RWPE2 (cell line): ENCODE measurements at regions not wholly inside any gene's neighbourhood (a gene's known extent, or its start where the extent isn't known, plus 50 kb on each side); places are given as distances from the start of the nearest gene placed in this dataset.
"Not testable (repeated sequence)": the region's sequence is repeated elsewhere in the genome, so short reads cannot be mapped to it uniquely, and the experiment has no call there.

ENCODE experiments used
- ATAC-seq: fragments of 200-7000 bp; cut with Tn5 transposase; 3 replicates; pipeline ENCODE4 v1.9.1; 2021; ENCODE audit warnings: low read depth
- DNase-seq: peaks from one replicate; pipeline ENCODE4 v3.0.0-alpha.2; 2020; ENCODE audit warnings: low spot score
- H3K27ac ChIP-seq: fragments of 450-650 bp; 2 replicates; pipeline ENCODE4 v1.5.1; 2017; ENCODE audit warnings: mild to moderate bottlenecking; ENCODE audit not compliant: poor library complexity, severe bottlenecking
- H3K27me3 ChIP-seq: fragments of 250-450 bp; sonication (Bioruptor Pico); 2 replicates; pipeline ENCODE4 v1.5.1; 2021; ENCODE audit warnings: mild to moderate bottlenecking, moderate library complexity; ENCODE audit not compliant: insufficient read depth, poor library complexity, severe bottlenecking
- H3K36me3 ChIP-seq: fragments of 250-450 bp; sonication (Bioruptor Pico); 2 replicates; pipeline ENCODE4 v1.5.1; 2020; ENCODE audit warnings: low read depth, mild to moderate bottlenecking, moderate library complexity
- H3K4me1 ChIP-seq: fragments of 250-450 bp; sonication (Bioruptor Pico); 2 replicates; pipeline ENCODE4 v1.5.1; 2021; ENCODE audit warnings: mild to moderate bottlenecking, moderate library complexity; ENCODE audit not compliant: insufficient read depth, poor library complexity, severe bottlenecking
- H3K4me3 ChIP-seq: fragments of 250-450 bp; sonication (Bioruptor Pico); 2 replicates; pipeline ENCODE4 v1.5.1; 2021; ENCODE audit warnings: mild to moderate bottlenecking, moderate library complexity; ENCODE audit not compliant: severe bottlenecking
- H3K9me3 ChIP-seq: fragments of 250-450 bp; sonication (Bioruptor Pico); 2 replicates; pipeline ENCODE4 v1.5.1; 2021; ENCODE audit warnings: mild to moderate bottlenecking, moderate library complexity; ENCODE audit not compliant: severe bottlenecking
- CTCF ChIP-seq: fragments of 450-650 bp; IDR thresholded peaks from one replicate; pipeline ENCODE4 v1.5.1; 2017; ENCODE audit warnings: mild to moderate bottlenecking, moderate library complexity; ENCODE audit not compliant: poor library complexity, severe bottlenecking

- no peaks in the 10 kb centered on the region for H3K9me3 ChIP-seq
- H3K27me3 ChIP-seq: no peaks in the 10 kb centered on the region
- H3K4me3 ChIP-seq: no peak overlapping the region
- TF ChIP-seq CTCF: no peak
- no peak overlapping the region for H3K27ac ChIP-seq
- no peaks in the 10 kb centered on the region for H3K36me3 ChIP-seq
- ATAC-seq (no peak), DNase-seq (no peak)
- no peaks in the 10 kb centered on the region for H3K4me1 ChIP-seq
Measured at GRCh38 chr10:89978081-89978480, 276.7 kb downstream of the KIF20B start.

GRCh38 chr10:89979726-89980125, 278.3 kb downstream of the KIF20B start:
- no peak for TF ChIP-seq CTCF
- DNase-seq: no peak

GRCh38 chr10:89980166-89980565, 278.8 kb downstream of the KIF20B start:
- no peaks in the 10 kb centered on the region for H3K27me3 ChIP-seq
- no peak for DNase-seq

More at GRCh38 chr10:89979726-89980125, 278.3 kb downstream of the KIF20B start:
- Histone ChIP-seq H3K4me1 (no peaks in the 10 kb centered on the region), H3K4me3 (no peak overlapping the region), H3K9me3 (no peaks in the 10 kb centered on the region), H3K36me3 (no peaks in the 10 kb centered on the region), H3K27me3 (no peaks in the 10 kb centered on the region), H3K27ac (no peak overlapping the region)
- ATAC-seq: no peak

GRCh38 chr10:89981891-89982290, 280.5 kb downstream of the KIF20B start:
- Histone ChIP-seq H3K4me3 (no peak overlapping the region), H3K27ac (no peak overlapping the region), H3K9me3 (no peaks in the 10 kb centered on the region), H3K4me1 (no peaks in the 10 kb centered on the region), H3K36me3 (no peaks in the 10 kb centered on the region), H3K27me3 (no peaks in the 10 kb centered on the region)
- no peak for TF ChIP-seq CTCF
- no peak for ATAC-seq
- DNase-seq: no peak

More at GRCh38 chr10:89980166-89980565, 278.8 kb downstream of the KIF20B start:
- H3K4me1 ChIP-seq: no peaks in the 10 kb centered on the region
- ATAC-seq: no peak
- H3K9me3 ChIP-seq: no peaks in the 10 kb centered on the region
- H3K4me3 ChIP-seq: no peak overlapping the region
- TF ChIP-seq CTCF: no peak
- no peak overlapping the region for H3K27ac ChIP-seq
- H3K36me3 ChIP-seq: no peaks in the 10 kb centered on the region

- no peaks in the 10 kb centered on the region for H3K9me3 ChIP-seq
- H3K4me1 ChIP-seq: no peaks in the 10 kb centered on the region
- no peak overlapping the region for H3K4me3 ChIP-seq
- no peak overlapping the region for H3K27ac ChIP-seq
- no peak for TF ChIP-seq CTCF
- DNase-seq: no peak
- ATAC-seq: no peak
- H3K27me3 ChIP-seq: no peaks in the 10 kb centered on the region
- H3K36me3 ChIP-seq: no peaks in the 10 kb centered on the region
Measured at GRCh38 chr10:89985446-89985845, 284.1 kb downstream of the KIF20B start.

- not testable (repeated sequence) for H3K27me3 ChIP-seq, H3K36me3 ChIP-seq, H3K27ac ChIP-seq, H3K9me3 ChIP-seq, DNase-seq, ATAC-seq, H3K4me3 ChIP-seq, H3K4me1 ChIP-seq
Measured at GRCh38 chr10:89988361-89988760, 287.0 kb downstream of the KIF20B start.
